HG02870 (cell line): ENCODE measurements at regions not wholly inside any gene's neighbourhood (a gene's known extent, or its start where the extent isn't known, plus 50 kb on each side); places are given as distances from the start of the nearest gene placed in this dataset.
"Not testable (repeated sequence)": the region's sequence is repeated elsewhere in the genome, so short reads cannot be mapped to it uniquely, and the experiment has no call there.

ENCODE experiments used
- ATAC-seq: cut with Tn5 transposase; IDR thresholded peaks from one replicate; pipeline ENCODE4 v1.9.1; 2021; ENCODE audit warnings: mild to moderate bottlenecking, moderate library complexity; ENCODE audit not compliant: unreplicated experiment

- no peak for ATAC-seq
Measured at GRCh38 chr6:3920321-3920720, 71.1 kb downstream of the FAM50B start.

- no peak for ATAC-seq
Measured at GRCh38 chr6:3921663-3922062, 72.5 kb downstream of the FAM50B start.

GRCh38 chr6:3922619-3923018 lies 73.4 kb downstream of the FAM50B start:
- not testable (repeated sequence) for ATAC-seq

GRCh38 chr6:3925223-3926149 lies 76.3 kb downstream of the FAM50B start:
- ATAC-seq, result not testable (repeated sequence)

- no peak for ATAC-seq
Measured at GRCh38 chr6:3926150-3926482, 76.9 kb downstream of the FAM50B start.

GRCh38 chr6:3928111-3928510 lies 78.9 kb downstream of the FAM50B start:
- ATAC-seq, result no peak

- no peak for ATAC-seq
Measured at GRCh38 chr6:3929281-3929798, 80.2 kb downstream of the FAM50B start.

GRCh38 chr6:3937438-3937837 lies 88.3 kb downstream of the FAM50B start:
- ATAC-seq, result no peak

GRCh38 chr6:3938715-3939367 lies 89.7 kb downstream of the FAM50B start:
- no peak for ATAC-seq

- no peak for ATAC-seq
Measured at GRCh38 chr6:3939368-3939958, 90.3 kb downstream of the FAM50B start.

- no peak for ATAC-seq
Measured at GRCh38 chr6:3939964-3940363, 90.8 kb downstream of the FAM50B start.

- no peak for ATAC-seq
Measured at GRCh38 chr6:3940703-3941102, 91.5 kb downstream of the FAM50B start.

- no peak for ATAC-seq
Measured at GRCh38 chr6:3943331-3943765, 94.2 kb downstream of the FAM50B start.

GRCh38 chr6:3944246-3944645 lies 95.1 kb downstream of the FAM50B start:
- no peak for ATAC-seq

GRCh38 chr6:3946778-3947177 lies 97.6 kb downstream of the FAM50B start:
- no peak for ATAC-seq

- no peak for ATAC-seq
Measured at GRCh38 chr6:3948866-3949265, 99.7 kb downstream of the FAM50B start.

GRCh38 chr6:3949521-3949920 lies 100.3 kb downstream of the FAM50B start:
- no peak for ATAC-seq

- no peak for ATAC-seq
Measured at GRCh38 chr6:3956054-3956453, 106.9 kb downstream of the FAM50B start.

GRCh38 chr6:3957321-3957720 lies 108.1 kb downstream of the FAM50B start:
- no peak for ATAC-seq

- no peak for ATAC-seq
Measured at GRCh38 chr6:3958255-3958654, 109.1 kb downstream of the FAM50B start.

GRCh38 chr6:3959385-3959784 lies 110.2 kb downstream of the FAM50B start:
- no peak for ATAC-seq
